GM12878 (cell line): ENCODE measurements at regions not wholly inside any gene's neighbourhood (a gene's known extent, or its start where the extent isn't known, plus 50 kb on each side); places are given as distances from the start of the nearest gene placed in this dataset.

ENCODE experiments used
- ATAC-seq: fragments of 200-7000 bp; cut with Tn5 transposase; 3 replicates; pipeline ENCODE4 v1.9.1; 2020; ENCODE audit warnings: mild to moderate bottlenecking, moderate library complexity
- BruUV-seq: library from RNA; stranded (reverse); fragments of 400-500 nt; replicated peaks from 2 replicates; lab custom pipeline; 2021; lab: Mats Ljungman, UMichigan
- CTCF ChIA-PET: fragments of 300-600 bp; sonication (Branson Sonifier 250); formaldehyde crosslinking; extraction: SDS; loops from one replicate; lab custom pipeline; 2021; ENCODE audit warnings: inconsistent platforms; lab: Yijun Ruan, JAX
- POLR2A ChIA-PET: fragments of 350-600 bp; formaldehyde crosslinking; extraction: SDS; loops from one replicate; lab custom pipeline; 2021; ENCODE audit warnings: inconsistent platforms; lab: Charles Lee
- RAD21 ChIA-PET: fragments of 300-600 bp; sonication (Branson Sonifier 250); formaldehyde crosslinking; loops from one replicate; lab custom pipeline; 2023; ENCODE audit warnings: antibody characterized with exemption; ENCODE audit not compliant: unreplicated experiment; lab: Charles Lee
- SMC1A ChIA-PET: fragments of 300-600 bp; sonication (Branson Sonifier 250); formaldehyde crosslinking; loops from one replicate; lab custom pipeline; 2023; ENCODE audit not compliant: unreplicated experiment, uncharacterized antibody; lab: Charles Lee
- DNase-seq: peaks from one replicate; pipeline ENCODE4 v3.0.0-alpha.2; 2011; ENCODE audit warnings: low read depth, low spot score
- FAIRE-seq: peaks from 3 replicates; lab custom pipeline; 2011; peaks lifted over from hg19 to GRCh38; lab: Jason Lieb, UNC
- H2AFZ ChIP-seq: 2 replicates; pipeline ENCODE4 v1.6.0; 2011; ENCODE audit warnings: low read depth, low read length, control low read depth; ENCODE audit not compliant: control insufficient read depth
- H3K27ac ChIP-seq: 2 replicates; pipeline ENCODE4 v1.5.1; 2011; ENCODE audit warnings: control low read depth; ENCODE audit not compliant: control insufficient read depth, insufficient read depth
- H3K27me3 ChIP-seq, 2 experiments: replicated peaks in 1 of 2; 2 replicates each; pipeline versions ENCODE4 v1.6.0 to v1.6.1; 2011; ENCODE audit warnings: low read length in 1 of 2; ENCODE audit not compliant: control insufficient read depth in 2 of 2, insufficient read depth in 2 of 2
- H3K36me3 ChIP-seq, 2 experiments: 2 replicates each; pipeline ENCODE4 v1.5.1; 2011; ENCODE audit warnings: low read length in 1 of 2; ENCODE audit not compliant: control insufficient read depth in 2 of 2, insufficient read depth in 2 of 2
- H3K4me1 ChIP-seq: 2 replicates; pipeline ENCODE4 v1.6.1; 2011; ENCODE audit warnings: mild to moderate bottlenecking, low read length, moderate library complexity, mixed read lengths; ENCODE audit not compliant: control insufficient read depth, insufficient read depth
- H3K4me2 ChIP-seq: 2 replicates; pipeline ENCODE4 v1.6.0; 2011; ENCODE audit warnings: control low read depth; ENCODE audit not compliant: control insufficient read depth, insufficient read depth
- H3K4me3 ChIP-seq: fragments of 200-600 bp; sonication (generic); 2 replicates; pipeline ENCODE4 v1.5.1; 2016
- H3K79me2 ChIP-seq: 2 replicates; pipeline ENCODE4 v1.6.0; 2011; ENCODE audit warnings: low read length; ENCODE audit not compliant: control insufficient read depth, insufficient read depth
- H3K9ac ChIP-seq: 2 replicates; pipeline ENCODE4 v1.8.0; 2011; ENCODE audit warnings: low read length, control low read depth, mixed read lengths; ENCODE audit not compliant: control insufficient read depth, insufficient read depth
- H3K9me3 ChIP-seq: replicated peaks from 3 replicates; pipeline ENCODE4 v1.5.1; 2011; ENCODE audit warnings: mild to moderate bottlenecking, low read length; ENCODE audit not compliant: control insufficient read depth, insufficient read depth
- H4K20me1 ChIP-seq: 2 replicates; pipeline ENCODE4 v1.6.0; 2011; ENCODE audit not compliant: control insufficient read depth, insufficient read depth
- BCL11A ChIP-seq: IDR thresholded peaks from 2 replicates; pipeline ENCODE4 v1.6.1; 2011; ENCODE audit warnings: low read depth, low read length
- CBX3 ChIP-seq: fragments of 200-600 bp; sonication (generic); IDR thresholded peaks from 2 replicates; pipeline ENCODE4 v1.6.1; 2016; ENCODE audit warnings: low read depth, borderline replicate concordance
- GABPA ChIP-seq: IDR thresholded peaks from 2 replicates; pipeline ENCODE4 v1.6.1; 2014; ENCODE audit warnings: antibody characterized with exemption, low read depth, mild to moderate bottlenecking, inconsistent platforms
- JUNB ChIP-seq: IDR thresholded peaks from 2 replicates; pipeline ENCODE4 v1.6.1; 2016; ENCODE audit warnings: antibody characterized with exemption, mild to moderate bottlenecking
- KDM1A ChIP-seq: fragments of 200-600 bp; sonication (generic); IDR thresholded peaks from 2 replicates; pipeline ENCODE4 v1.6.1; 2016; ENCODE audit warnings: borderline replicate concordance
- MLLT1 ChIP-seq: fragments of 450-650 bp; IDR thresholded peaks from 2 replicates; pipeline ENCODE4 v1.6.1; 2016; ENCODE audit warnings: mild to moderate bottlenecking
- NRF1 ChIP-seq: conservative IDR thresholded peaks from 2 replicates; pipeline ENCODE4 v1.6.1; 2011; ENCODE audit warnings: mild to moderate bottlenecking, low read depth, low read length, improper control_type of control experiment
- RB1 ChIP-seq: fragments of 450-650 bp; formaldehyde crosslinking; IDR thresholded peaks from 2 replicates; pipeline ENCODE4 v1.6.1; 2017; ENCODE audit warnings: mild to moderate bottlenecking, borderline replicate concordance
- RELA ChIP-seq: fragments of 450-650 bp; IDR thresholded peaks from 2 replicates; pipeline ENCODE4 v1.8.0; 2014; ENCODE audit warnings: borderline replicate concordance; ENCODE audit not compliant: partially characterized antibody
- SMARCA5 ChIP-seq: fragments of 450-650 bp; IDR thresholded peaks from 2 replicates; pipeline ENCODE4 v1.6.1; 2017; ENCODE audit warnings: mild to moderate bottlenecking
- SUZ12 ChIP-seq: fragments of 200-600 bp; sonication (generic); IDR thresholded peaks from one replicate; pipeline ENCODE4 v1.6.1; 2018; ENCODE audit warnings: antibody characterized with exemption, mild to moderate bottlenecking; ENCODE audit not compliant: unreplicated experiment
- TBL1XR1 ChIP-seq: IDR thresholded peaks from 2 replicates; pipeline ENCODE4 v1.6.1; 2012; ENCODE audit warnings: low read depth, low read length, improper control_type of control experiment
- ZBED1 ChIP-seq: IDR thresholded peaks from 2 replicates; pipeline ENCODE4 v1.6.1; 2016; ENCODE audit warnings: borderline replicate concordance
- WGBS: methylation state at CpG from one replicate; pipeline ENCODE4 v1.1.6; 2016; ENCODE audit warnings: low lambda C conversion rate; ENCODE audit not compliant: insufficient replicate concordance, insufficient coverage; ENCODE audit errors: missing lambda C conversion rate; 5-methylcytosine and 5-hydroxymethylcytosine counted together
- in situ Hi-C: fragments of 300-500 bp; cut with MboI; formaldehyde crosslinking; loops from 9 replicates; pipeline ENCODE4 v1.14.3; 2018; ENCODE audit warnings: mixed read lengths
- intact Hi-C: fragments of 100-400 bp; cut with micrococcal nuclease; formaldehyde crosslinking; loops from one replicate; pipeline ENCODE4 v1.14.2; 2022; ENCODE audit not compliant: unreplicated experiment

GRCh38 chr10:64535131-64535867, 1014.1 kb downstream of the REEP3 start:
- Histone ChIP-seq H4K20me1 (no peaks in the 10 kb centered on the region), H3K4me1 (no peaks in the 10 kb centered on the region), H3K36me3 (no peaks in the 10 kb centered on the region), H3K9ac (no peak overlapping the region), H3K79me2 (no peaks in the 10 kb centered on the region), H3K27ac (no peak overlapping the region), H3K27me3 (no peaks in the 10 kb centered on the region), H2AFZ (no peak overlapping the region), H3K4me2 (no peak overlapping the region), H3K9me3 (no peaks in the 10 kb centered on the region), H3K4me3 (no peak overlapping the region)
- intact Hi-C loops (no loop called here), in situ Hi-C loops (no loop called here)
- ChIA-PET RAD21 (no interaction called here), POLR2A (no interaction called here), SMC1A (no interaction called here), CTCF (no interaction called here)
- TF ChIP-seq MLLT1, result no peak
- TF ChIP-seq RB1, result no peak
- no peak for TF ChIP-seq SMARCA5
- TF ChIP-seq SUZ12, result no peak
- no peak for TF ChIP-seq NRF1
- TF ChIP-seq CBX3, result no peak
- no peak for TF ChIP-seq KDM1A
- TF ChIP-seq BCL11A, result no peak
- TF ChIP-seq GABPA, result no peak
- TF ChIP-seq JUNB, result no peak
- no peak for TF ChIP-seq TBL1XR1
- no peak for TF ChIP-seq RELA
- no peak for TF ChIP-seq ZBED1
- FAIRE-seq, result no peak
- no peak for ATAC-seq
- no TSS peak for BruUV-seq
- WGBS, result 55% methylated on average over 9 of the region's 9 CpGs
- no peak for DNase-seq
